Activated T-helper 2 cell treated with anti-CD3 and anti-CD28 coated beads, Interferon-gamma antibody, Interleukin-2, Interleukin-4, amounts not matched to agents 10 μg/mL and 5 μg/mL and 100 μg/mL, durations not matched to agents 14 hours and 24 hours and 36 hours (primary cell): ENCODE measurements at regions not wholly inside any gene's neighbourhood (a gene's known extent, or its start where the extent isn't known, plus 50 kb on each side); places are given as distances from the start of the nearest gene placed in this dataset.
"Not testable (repeated sequence)": the region's sequence is repeated elsewhere in the genome, so short reads cannot be mapped to it uniquely, and the experiment has no call there.

Experiments used
- DNase-seq: peaks from one replicate; pipeline ENCODE4 v3.0.0; 2021; ENCODE audit warnings: low spot score
- H3K27ac Mint-ChIP-seq: one replicate; pipeline ENCODE4 v1.8.0; 2021; ENCODE audit warnings: mixed read lengths
- H3K27me3 Mint-ChIP-seq: one replicate; pipeline ENCODE4 v1.8.0; 2021; ENCODE audit warnings: low read depth, mixed read lengths
- H3K36me3 Mint-ChIP-seq: one replicate; pipeline ENCODE4 v1.8.0; 2021; ENCODE audit warnings: low read depth, mixed read lengths
- H3K4me1 Mint-ChIP-seq: one replicate; pipeline ENCODE4 v1.8.0; 2021; ENCODE audit warnings: low read depth, mixed read lengths
- H3K4me3 Mint-ChIP-seq: one replicate; pipeline ENCODE4 v1.8.0; 2021; ENCODE audit warnings: low read depth, mild to moderate bottlenecking, moderate library complexity, mixed read lengths
- H3K9me3 Mint-ChIP-seq: one replicate; pipeline ENCODE4 v1.8.0; 2021; ENCODE audit warnings: mixed read lengths
- intact Hi-C: fragments of 100-400 bp; cut with micrococcal nuclease; formaldehyde crosslinking; loops from one replicate; pipeline ENCODE4 v1.15.1; 2023

- Mint-ChIP-seq H3K4me3 (no peak overlapping the region), H3K36me3 (no peaks in the 10 kb centered on the region), H3K27ac (no peak overlapping the region), H3K27me3 (no peaks in the 10 kb centered on the region), H3K9me3 (peaks cover 11% of the 10 kb centered on the region), H3K4me1 (no peaks in the 10 kb centered on the region)
- DNase-seq: no peak
- intact Hi-C loops: no loop called here
These were observed 123.8 kb upstream of the LRFN5 start for GRCh38 chr14:41482861-41483260.

DNA sequence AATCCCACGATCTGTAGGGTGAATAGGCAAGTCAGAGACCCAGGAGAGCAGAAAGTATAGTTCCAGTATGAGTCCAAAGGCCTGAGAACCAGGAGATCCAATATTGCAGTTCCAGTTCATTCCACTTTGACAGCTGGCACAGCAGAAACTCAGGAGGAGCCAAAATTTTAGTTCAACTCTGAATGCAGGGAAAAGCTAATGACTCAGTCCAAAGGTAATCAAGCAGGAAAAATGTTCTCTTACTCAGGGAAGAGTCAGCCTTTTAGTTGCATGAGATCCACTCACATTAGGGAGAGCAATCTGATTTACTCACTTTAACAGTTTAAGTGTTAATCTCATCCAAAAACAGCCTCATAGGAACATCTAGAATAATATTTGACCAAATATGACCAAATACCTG lies 130.2 kb upstream of the LRFN5 start:
- no peak overlapping the region for H3K27ac Mint-ChIP-seq
- H3K4me1 Mint-ChIP-seq: no peaks in the 10 kb centered on the region
- H3K36me3 Mint-ChIP-seq: no peaks in the 10 kb centered on the region
- no peak overlapping the region for H3K4me3 Mint-ChIP-seq
- peaks cover 5% of the 10 kb centered on the region for H3K9me3 Mint-ChIP-seq
- DNase-seq: no peak
- intact Hi-C loops: no loop called here
- no peaks in the 10 kb centered on the region for H3K27me3 Mint-ChIP-seq

- DNase-seq: no peak
- Mint-ChIP-seq H3K27me3 (no peaks in the 10 kb centered on the region), H3K36me3 (no peaks in the 10 kb centered on the region), H3K27ac (no peak overlapping the region), H3K4me1 (no peaks in the 10 kb centered on the region), H3K9me3 (peaks cover 9% of the 10 kb centered on the region), H3K4me3 (no peak overlapping the region)
- intact Hi-C loops: no loop called here
These were observed 145.3 kb upstream of the LRFN5 start for GRCh38 chr14:41461380-41461779.

GRCh38 chr14:41457393-41457792 lies 149.3 kb upstream of the LRFN5 start:
- Mint-ChIP-seq H3K4me3 (no peak overlapping the region), H3K27ac (no peak overlapping the region), H3K36me3 (no peaks in the 10 kb centered on the region), H3K9me3 (peaks cover 7% of the 10 kb centered on the region), H3K4me1 (no peaks in the 10 kb centered on the region), H3K27me3 (no peaks in the 10 kb centered on the region)
- intact Hi-C loops: no loop called here
- no peak for DNase-seq

- H3K4me1 Mint-ChIP-seq: no peaks in the 10 kb centered on the region
These were observed 157.6 kb upstream of the LRFN5 start for GRCh38 chr14:41449066-41449465.

DNA sequence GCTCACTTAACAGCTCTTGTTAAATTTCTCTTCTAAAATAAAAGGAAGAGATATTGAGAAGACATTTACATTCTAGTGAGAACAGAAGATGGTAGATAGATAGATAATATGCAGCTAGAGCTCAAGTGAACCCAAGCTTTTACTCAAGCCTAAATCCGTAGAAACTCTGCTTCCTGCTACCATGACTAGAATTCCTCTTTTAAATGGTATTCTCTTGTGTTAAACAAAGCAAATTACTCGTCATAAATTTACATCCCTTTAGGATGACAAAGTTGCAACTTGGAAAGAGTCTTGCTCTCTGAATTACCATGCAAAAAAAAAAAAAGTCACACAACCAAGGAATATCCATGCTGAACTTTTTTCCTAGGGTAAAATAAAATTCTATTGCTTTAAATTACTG lies 160.7 kb upstream of the LRFN5 start:
- no peaks in the 10 kb centered on the region for H3K9me3 Mint-ChIP-seq

More at GRCh38 chr14:41449066-41449465, 157.6 kb upstream of the LRFN5 start:
- intact Hi-C loops: no loop called here
- H3K36me3 Mint-ChIP-seq: no peaks in the 10 kb centered on the region
- no peak for DNase-seq
- no peak overlapping the region for H3K27ac Mint-ChIP-seq
- H3K4me3 Mint-ChIP-seq: no peak overlapping the region
- no peaks in the 10 kb centered on the region for H3K27me3 Mint-ChIP-seq
- peaks cover under 1% of the 10 kb centered on the region for H3K9me3 Mint-ChIP-seq

DNA sequence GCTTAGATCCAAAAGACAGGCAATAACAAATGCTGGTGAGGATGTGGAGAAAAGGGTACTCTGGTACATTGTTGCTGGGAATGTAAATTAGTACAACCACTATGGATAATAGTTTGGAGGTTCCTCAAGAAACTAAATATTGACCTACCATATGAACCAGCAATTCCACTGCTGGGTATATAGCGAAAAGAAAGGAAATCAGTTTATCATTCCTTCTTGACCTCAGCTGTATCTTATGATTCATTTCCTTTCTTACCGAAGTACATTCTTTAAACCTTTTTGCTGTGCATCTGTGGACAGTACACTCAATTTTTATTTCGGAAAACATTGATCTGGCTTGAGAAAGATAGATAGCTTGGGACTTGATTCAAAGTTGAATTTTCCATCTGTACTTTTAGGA lies 183.2 kb upstream of the LRFN5 start:
- intact Hi-C loops: no loop called here
- Mint-ChIP-seq H3K27ac (no peak overlapping the region), H3K4me3 (no peak overlapping the region), H3K27me3 (no peaks in the 10 kb centered on the region), H3K9me3 (peaks cover 29% of the 10 kb centered on the region), H3K36me3 (no peaks in the 10 kb centered on the region), H3K4me1 (no peaks in the 10 kb centered on the region)
- DNase-seq: no peak

More for the DNA sequence above, 160.7 kb upstream of the LRFN5 start:
- DNase-seq: no peak
- no peaks in the 10 kb centered on the region for H3K27me3 Mint-ChIP-seq
- H3K27ac Mint-ChIP-seq: no peak overlapping the region
- H3K36me3 Mint-ChIP-seq: no peaks in the 10 kb centered on the region
- intact Hi-C loops: no loop called here
- H3K4me3 Mint-ChIP-seq: no peak overlapping the region
- no peaks in the 10 kb centered on the region for H3K4me1 Mint-ChIP-seq

- H3K27me3 Mint-ChIP-seq, intact Hi-C loops, H3K36me3 Mint-ChIP-seq, H3K4me1 Mint-ChIP-seq, H3K4me3 Mint-ChIP-seq, DNase-seq, H3K27ac Mint-ChIP-seq: not testable (repeated sequence)
- peaks cover 23% of the 10 kb centered on the region for H3K9me3 Mint-ChIP-seq
These were observed 185.4 kb upstream of the LRFN5 start for GRCh38 chr14:41421308-41421707.

- H3K27ac Mint-ChIP-seq: no peak overlapping the region
- no peaks in the 10 kb centered on the region for H3K27me3 Mint-ChIP-seq
- H3K4me3 Mint-ChIP-seq: no peak overlapping the region
- intact Hi-C loops: no loop called here
- no peaks in the 10 kb centered on the region for H3K36me3 Mint-ChIP-seq
- DNase-seq: no peak
- peaks cover 14% of the 10 kb centered on the region for H3K9me3 Mint-ChIP-seq
- H3K4me1 Mint-ChIP-seq: no peaks in the 10 kb centered on the region
These were observed 187.0 kb upstream of the LRFN5 start for GRCh38 chr14:41419709-41420108.

DNA sequence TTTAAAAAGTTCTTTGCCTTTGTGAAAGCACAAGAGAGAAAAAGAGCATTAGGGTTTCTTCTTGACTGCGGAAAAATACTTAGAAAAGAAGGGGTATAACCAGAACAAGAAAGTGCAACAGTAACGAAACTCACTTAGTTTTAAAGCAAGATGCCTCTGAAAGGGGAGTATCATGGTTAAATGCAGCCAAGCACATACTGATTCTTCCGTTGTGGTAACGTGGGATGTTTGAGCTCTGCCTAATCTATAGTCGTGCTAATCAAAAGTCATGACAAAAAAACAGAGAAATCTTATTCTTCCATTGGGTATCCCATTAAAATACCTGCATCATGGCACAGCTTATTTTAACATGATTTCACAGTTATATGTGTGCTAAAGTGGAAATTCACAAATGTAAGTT lies 187.8 kb upstream of the LRFN5 start:
- H3K27ac Mint-ChIP-seq: no peak overlapping the region
- intact Hi-C loops: no loop called here
- no peaks in the 10 kb centered on the region for H3K36me3 Mint-ChIP-seq
- H3K4me3 Mint-ChIP-seq: no peak overlapping the region
- peaks cover 13% of the 10 kb centered on the region for H3K9me3 Mint-ChIP-seq
- H3K27me3 Mint-ChIP-seq: no peaks in the 10 kb centered on the region
- no peaks in the 10 kb centered on the region for H3K4me1 Mint-ChIP-seq
- DNase-seq: no peak

DNA sequence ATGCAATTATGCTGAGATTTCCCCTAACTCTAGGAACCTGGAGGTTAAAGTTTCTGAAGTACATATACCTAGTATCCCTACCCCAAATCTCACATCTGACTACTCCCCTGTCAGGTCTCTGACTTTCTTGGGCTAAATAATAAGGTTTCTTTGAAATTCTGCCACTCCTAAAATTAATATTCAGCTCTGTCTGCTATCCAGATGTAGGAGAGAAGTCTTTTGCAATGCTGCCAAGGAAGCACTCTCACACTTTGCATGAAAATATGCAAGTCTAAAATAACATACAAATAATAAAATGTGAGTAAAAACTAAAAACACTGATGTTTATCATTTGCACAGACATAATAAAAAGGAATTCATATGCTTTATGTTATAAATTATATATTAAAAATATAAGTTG lies 196.9 kb upstream of the LRFN5 start:
- Mint-ChIP-seq H3K4me3 (no peak overlapping the region), H3K9me3 (peaks cover 8% of the 10 kb centered on the region), H3K4me1 (no peaks in the 10 kb centered on the region), H3K27me3 (no peaks in the 10 kb centered on the region), H3K36me3 (no peaks in the 10 kb centered on the region), H3K27ac (no peak overlapping the region)
- intact Hi-C loops: no loop called here
- no peak for DNase-seq

DNA sequence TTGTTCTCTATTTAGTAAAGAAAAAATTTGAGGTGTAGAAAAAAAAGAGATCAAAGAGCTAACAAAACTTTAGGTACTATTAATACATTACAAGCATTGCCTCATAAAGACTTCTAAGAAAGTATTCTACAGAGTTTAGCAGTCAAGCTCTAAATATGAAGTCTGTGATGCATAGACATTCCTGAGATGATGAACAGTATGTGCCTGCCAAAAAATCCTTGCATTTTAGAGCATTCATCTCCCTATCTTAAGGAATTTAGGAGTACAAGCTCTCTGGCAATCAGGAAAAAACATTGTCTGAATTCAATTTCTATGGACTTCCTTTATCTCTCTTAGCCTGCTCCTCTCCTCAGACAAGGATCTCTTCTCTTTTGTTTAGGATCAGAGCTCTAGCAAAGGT lies 202.6 kb upstream of the LRFN5 start:
- Mint-ChIP-seq H3K27ac (no peak overlapping the region), H3K4me1 (no peaks in the 10 kb centered on the region), H3K27me3 (no peaks in the 10 kb centered on the region), H3K9me3 (peaks cover 3% of the 10 kb centered on the region), H3K4me3 (no peak overlapping the region), H3K36me3 (no peaks in the 10 kb centered on the region)
- no peak for DNase-seq
- intact Hi-C loops: no loop called here

DNA sequence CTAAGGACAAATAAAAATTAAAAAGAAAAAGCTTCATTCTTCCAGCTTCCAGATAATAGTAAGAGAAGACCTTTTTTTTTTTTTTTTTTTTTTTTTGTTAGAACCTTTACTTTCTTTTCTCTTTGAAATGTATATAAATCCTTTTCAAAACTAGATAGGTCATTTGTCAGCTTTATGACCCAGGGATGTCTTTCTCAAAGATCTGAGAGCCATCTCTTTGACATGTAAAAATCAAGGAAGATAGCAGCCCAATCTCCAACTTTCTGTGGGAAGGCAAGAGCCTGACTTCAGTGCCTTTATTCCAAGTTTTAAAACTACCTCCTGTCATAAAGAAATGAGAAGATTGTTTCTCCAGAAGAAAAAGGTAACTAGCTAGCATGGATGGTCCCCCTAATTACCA lies 203.3 kb upstream of the LRFN5 start:
- intact Hi-C loops: no loop called here
- H3K27me3 Mint-ChIP-seq: no peaks in the 10 kb centered on the region
- no peak overlapping the region for H3K4me3 Mint-ChIP-seq
- DNase-seq: no peak
- H3K4me1 Mint-ChIP-seq: no peaks in the 10 kb centered on the region
- H3K9me3 Mint-ChIP-seq: peaks cover 9% of the 10 kb centered on the region
- H3K36me3 Mint-ChIP-seq: no peaks in the 10 kb centered on the region
- no peak overlapping the region for H3K27ac Mint-ChIP-seq

- no peak for DNase-seq
- intact Hi-C loops: no loop called here
- H3K27ac Mint-ChIP-seq: no peak overlapping the region
- H3K36me3 Mint-ChIP-seq: no peaks in the 10 kb centered on the region
- peaks cover 14% of the 10 kb centered on the region for H3K9me3 Mint-ChIP-seq
- H3K27me3 Mint-ChIP-seq: no peaks in the 10 kb centered on the region
- no peaks in the 10 kb centered on the region for H3K4me1 Mint-ChIP-seq
- no peak overlapping the region for H3K4me3 Mint-ChIP-seq
These were observed 208.8 kb upstream of the LRFN5 start for GRCh38 chr14:41397926-41398325.
